ENCODE measurements at regions not wholly inside any gene's neighbourhood (a gene's known extent, or its start where the extent isn't known, plus 50 kb on each side); places are given as distances from the start of the nearest gene placed in this dataset.
"Not testable (repeated sequence)": the region's sequence is repeated elsewhere in the genome, so short reads cannot be mapped to it uniquely, and the experiment has no call there.

DNA sequence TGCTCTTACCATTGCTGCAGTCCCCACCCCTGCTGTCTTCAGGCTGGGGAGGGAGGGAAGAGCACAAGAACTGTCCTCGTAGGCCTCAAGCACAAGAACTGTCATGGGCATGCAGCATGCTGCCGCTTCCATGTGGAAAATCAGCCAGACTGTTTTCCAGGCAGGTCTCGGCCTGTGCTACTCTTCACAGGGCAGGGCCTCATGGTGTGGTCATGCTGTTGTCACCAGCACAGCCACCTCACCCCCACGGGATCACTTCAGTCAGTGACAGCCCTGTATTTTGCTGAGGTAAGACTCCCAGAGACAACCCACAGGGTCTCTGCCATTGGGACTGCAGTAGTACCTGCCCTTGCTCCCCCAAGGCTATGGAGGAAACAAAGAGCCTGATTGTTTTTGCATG lies 205.3 kb downstream of the NAP1L3 start:
- peak; percentile 19 for DNase-seq (ENCODE audit: low spot score)
- intact Hi-C loops (cut with DNase I) = no loop called here

DNA sequence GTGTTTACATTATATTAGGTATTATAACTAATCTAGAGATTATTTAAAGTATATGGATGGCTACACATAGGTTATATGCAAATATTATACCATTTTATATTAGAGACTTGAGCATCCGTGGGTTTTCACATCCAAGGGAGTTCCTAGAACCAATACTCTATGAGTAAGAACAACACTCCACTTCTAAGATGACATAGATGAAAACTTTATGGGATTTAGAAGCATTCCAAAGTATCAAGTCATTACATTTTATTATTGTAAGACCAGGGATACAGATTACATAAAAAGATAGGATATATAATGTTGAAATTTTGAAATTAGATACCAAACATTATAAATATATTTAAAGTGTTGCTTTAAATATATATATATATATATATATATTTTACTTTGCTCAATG lies 207.0 kb downstream of the NAP1L3 start:
- intact Hi-C loops (cut with DNase I) = no loop called here
- DNase-seq (ENCODE audit: low spot score) = no peak

DNA sequence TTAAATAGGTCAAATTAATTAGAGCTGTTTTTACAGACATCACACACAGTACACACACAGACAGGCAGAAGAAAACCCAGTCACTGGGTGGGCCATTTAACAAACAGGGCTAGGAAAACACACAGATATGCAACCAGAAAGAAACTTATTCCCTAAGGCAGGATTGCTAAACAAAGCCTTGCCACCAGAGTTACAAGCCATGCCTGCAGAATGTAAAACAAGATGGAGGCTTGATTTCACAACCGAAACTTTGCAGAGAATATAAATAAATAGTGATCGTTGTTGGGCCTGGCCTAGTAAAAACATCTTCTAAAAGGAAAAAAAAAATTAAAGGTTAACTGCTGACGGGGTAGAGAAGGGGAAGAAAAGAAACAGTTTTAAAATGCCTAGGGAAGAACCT lies 212.3 kb downstream of the NAP1L3 start:
- intact Hi-C loops (cut with DNase I) = loop anchor here in 1 of 2 donors (5.0 kb wide), 1 partner anchor 341 kb away; no protein-coding TSS in a partner anchor
- DNase-seq (ENCODE audit: low spot score) = no peak

DNA sequence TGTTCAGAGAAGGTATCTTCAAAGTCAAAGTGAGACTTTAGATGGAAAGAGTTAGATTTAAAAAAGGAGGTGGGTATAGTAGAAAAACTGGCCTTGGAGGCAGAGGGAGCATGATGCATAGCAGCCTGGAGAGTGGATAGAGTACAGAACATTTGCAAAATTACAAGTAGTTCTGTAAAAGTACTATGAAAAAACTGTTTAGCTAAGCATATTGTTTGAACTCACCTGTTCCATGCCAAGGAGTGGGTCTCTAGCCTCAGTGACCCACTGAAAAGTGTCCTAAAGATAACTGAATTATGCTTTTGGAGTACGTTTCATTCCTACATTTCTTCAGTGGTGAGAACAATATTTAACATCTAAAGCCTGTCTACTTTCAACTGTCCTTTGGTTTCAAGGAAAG lies 218.9 kb downstream of the NAP1L3 start:
- intact Hi-C loops (cut with DNase I) = no loop called here
- DNase-seq (ENCODE audit: low spot score) = no peak

DNA sequence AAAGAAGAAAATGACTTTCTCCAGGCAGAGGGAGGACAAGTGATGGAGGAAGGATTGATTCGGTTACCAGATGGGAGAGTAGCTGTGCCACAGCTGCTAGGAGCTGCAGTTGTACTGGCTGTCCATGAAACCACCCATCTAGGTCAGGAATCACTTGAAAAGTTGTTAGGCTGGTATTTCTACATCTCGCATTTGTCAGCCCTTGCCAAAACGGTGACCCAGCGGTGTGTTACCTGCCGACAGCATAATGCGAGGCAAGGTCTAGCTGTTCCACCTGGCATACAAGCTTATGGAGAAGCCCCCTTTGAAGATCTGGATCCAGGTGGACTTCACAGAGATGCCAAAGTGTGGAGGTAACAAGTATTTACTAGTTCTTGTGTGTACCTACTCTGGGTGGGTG lies 238.7 kb downstream of the NAP1L3 start:
- DNase-seq (ENCODE audit: low spot score); intact Hi-C loops (cut with DNase I): not testable (repeated sequence)

DNA sequence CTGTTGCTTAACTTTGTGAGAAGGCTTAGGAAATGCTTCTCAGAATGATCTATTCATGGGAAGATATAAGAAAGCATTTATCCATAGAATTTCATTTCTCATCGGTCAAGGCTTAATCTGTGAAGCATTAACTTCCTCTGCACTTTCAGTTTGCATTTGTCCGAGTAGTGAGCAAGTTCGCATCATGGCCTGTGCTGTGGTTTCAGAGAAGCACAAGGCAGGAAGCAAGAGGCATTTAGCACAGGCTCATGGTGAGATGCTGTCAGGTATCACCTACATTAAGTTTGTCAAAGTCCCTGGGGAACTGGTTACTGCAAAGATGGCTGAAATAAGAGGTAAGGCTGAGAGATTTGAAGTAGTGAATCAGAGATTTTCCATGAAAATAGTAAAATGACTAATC lies 244.9 kb downstream of the NAP1L3 start:
- DNase-seq (ENCODE audit: low spot score) = no peak
- intact Hi-C loops (cut with DNase I) = no loop called here

DNA sequence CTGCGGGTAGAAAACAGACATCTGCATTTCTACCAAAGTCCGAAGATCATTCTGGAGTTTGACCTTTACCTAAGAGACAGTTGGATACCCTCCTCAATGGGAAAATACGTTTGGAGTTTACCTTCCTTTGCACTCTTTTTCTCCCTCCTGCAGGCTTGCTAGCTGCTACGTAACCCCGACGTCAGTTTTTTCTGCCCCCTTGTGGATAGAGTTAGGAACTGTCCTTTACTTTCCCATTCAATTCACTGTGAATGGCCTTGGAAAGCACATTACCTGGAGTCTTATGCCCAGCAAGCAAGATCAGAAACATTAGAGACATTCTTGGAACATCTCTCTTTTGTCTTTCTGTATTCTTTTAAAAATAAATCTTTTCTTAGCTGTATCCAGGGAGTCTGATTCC lies 250.7 kb downstream of the NAP1L3 start:
- DNase-seq (ENCODE audit: low spot score) = no peak
- intact Hi-C loops (cut with DNase I) = no loop called here

DNA sequence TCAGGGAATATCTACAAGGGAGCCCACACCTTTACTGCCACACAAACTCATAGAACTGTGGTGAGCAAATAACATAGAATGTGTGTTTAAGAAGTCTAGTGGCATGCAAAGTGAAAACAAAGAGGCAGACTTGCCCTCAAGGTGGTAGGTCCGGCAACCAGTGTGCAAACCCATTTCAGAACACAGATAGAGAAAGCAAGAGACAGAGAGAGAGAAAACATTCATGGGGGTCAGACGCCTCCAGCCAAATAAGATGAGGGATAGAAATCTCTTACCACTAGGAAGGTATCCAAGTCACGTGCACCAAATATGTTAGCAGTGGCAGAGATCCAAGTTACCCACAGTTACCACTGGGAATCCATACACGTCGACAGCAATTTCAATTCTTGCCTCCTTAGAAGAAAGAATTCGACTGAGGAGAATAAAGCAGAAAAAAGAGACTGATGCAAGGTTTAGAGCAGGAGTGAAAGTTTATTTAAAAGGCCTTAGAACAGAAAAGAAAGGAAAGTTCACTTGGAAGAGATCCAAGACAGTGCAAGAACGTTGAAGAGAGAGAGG lies 252.8 kb downstream of the NAP1L3 start:
- intact Hi-C loops (cut with DNase I) = no loop called here
- no peak for DNase-seq (ENCODE audit: low spot score)

DNA sequence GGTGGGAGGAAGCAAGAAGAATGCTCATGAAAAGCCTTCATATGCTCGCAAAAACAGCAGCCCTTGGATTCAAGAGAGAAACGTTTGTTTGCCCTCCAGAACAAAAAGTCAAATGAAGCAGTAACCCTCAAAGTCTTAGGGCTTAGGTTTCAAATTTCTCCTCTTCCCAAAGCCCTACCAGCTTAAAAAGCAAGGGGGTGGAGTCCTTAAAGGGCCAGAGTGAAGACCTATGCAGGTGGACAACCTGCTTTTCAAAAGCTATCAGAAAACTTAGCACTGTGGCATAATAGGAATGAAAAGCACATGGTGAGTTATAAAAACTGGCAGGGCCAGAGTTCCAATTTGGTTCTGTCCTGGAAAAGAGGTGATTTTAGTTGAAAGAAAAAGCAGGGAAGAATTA lies 253.3 kb downstream of the NAP1L3 start:
- no peak for DNase-seq (ENCODE audit: low spot score)
- intact Hi-C loops (cut with DNase I) = no loop called here

DNA sequence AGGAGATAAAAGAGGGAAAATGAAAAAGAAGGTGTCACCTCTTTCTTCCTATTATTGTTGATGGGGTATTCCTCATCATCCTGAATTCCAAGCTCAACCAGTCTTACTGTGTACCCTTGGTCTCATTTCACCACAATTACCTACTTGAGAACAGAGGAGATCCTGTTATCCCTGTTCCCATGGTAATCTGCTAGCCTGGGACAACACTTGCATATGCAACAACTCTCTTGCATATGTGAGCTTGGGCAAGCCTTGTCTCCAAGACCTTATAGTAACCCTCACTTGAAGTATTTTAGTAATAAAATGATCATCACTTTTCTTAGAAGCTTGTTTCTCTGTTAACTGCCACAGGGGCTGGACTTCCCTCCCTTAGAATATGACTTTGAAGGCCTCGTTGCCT lies 253.7 kb downstream of the NAP1L3 start:
- no peak for DNase-seq (ENCODE audit: low spot score)
- intact Hi-C loops (cut with DNase I) = no loop called here

DNA sequence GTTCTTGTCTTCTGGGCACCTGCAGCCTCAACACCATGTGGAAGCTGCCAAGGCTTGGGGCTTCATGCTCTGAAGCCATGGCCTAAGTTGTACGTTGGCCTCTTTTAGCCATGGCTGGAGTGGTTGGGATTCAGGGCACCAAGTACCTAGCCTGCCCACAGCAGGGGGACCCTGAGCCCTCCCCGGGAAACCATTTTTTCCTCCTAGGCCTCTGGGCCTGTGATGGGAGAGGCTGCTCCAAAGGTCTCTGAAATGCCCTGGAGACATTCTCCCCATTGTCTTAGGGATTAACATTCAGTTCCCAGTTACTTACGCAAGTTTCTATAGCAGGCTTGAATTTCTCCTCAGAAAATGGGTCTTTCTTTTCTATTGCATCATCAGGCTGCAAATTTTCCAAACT lies 269.3 kb downstream of the NAP1L3 start:
- no peak for DNase-seq (ENCODE audit: low spot score)
- intact Hi-C loops (cut with DNase I) = no loop called here

DNA sequence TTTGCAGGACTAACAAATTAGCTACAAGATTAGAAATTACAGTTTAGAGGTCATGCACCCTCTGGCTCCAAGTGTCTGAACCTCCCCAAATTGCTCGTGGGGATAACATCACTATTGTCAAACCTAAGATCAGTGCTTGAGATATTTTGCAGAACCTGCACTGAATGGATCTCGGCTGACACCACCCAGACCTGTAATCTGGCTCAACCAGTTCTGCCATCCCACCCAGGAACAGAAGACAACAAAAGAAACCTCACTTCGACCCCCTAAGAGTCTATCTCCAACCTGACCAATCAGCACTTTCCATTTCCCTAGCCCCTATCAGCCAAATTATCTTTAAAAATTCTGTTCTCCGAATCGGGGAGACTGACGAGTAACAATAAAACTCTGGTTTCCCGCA lies 318.7 kb downstream of the NAP1L3 start:
- no peak for DNase-seq (ENCODE audit: low spot score)
- intact Hi-C loops (cut with DNase I) = no loop called here

DNA sequence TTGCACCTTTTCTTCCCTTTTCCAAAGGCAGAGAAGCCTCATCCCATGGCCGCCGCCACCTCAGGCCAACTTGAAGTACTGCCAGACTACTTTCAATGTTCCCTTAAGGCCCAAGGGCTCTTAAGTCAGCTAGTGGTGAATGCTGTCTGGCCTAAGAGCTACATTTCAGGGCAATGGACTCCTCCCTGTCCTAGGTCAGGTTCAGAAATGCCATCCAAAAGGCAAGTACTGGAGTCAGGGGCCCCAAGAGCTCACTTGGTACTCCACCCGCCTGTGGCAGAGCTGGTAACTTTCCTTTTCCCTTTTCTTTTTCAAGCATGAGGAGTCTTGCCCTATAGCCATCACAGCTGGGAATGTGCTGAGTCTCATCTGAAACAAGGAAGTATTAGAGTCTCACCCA lies 327.1 kb downstream of the NAP1L3 start:
- intact Hi-C loops (cut with DNase I) = no loop called here
- no peak for DNase-seq (ENCODE audit: low spot score)

DNA sequence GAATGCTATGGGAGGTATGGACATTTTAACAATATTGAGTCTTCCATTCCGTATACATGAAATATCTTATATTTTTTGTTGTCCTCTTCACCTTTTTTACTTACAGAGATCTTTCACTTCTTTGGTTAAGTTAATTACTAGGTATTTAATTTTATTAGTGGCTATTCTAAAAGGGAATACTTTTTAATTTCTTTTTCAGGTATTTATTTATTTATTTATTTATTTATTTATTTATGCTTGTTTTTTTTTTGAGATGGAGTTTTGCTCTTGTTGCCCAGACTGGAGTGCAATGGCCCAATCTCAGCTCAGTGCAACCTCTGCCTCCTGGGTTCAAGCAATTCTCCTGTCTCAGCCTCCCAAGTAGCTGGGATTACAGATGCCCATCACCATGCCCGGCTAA lies 329.1 kb downstream of the NAP1L3 start:
- intact Hi-C loops (cut with DNase I); DNase-seq (ENCODE audit: low spot score): not testable (repeated sequence)

DNA sequence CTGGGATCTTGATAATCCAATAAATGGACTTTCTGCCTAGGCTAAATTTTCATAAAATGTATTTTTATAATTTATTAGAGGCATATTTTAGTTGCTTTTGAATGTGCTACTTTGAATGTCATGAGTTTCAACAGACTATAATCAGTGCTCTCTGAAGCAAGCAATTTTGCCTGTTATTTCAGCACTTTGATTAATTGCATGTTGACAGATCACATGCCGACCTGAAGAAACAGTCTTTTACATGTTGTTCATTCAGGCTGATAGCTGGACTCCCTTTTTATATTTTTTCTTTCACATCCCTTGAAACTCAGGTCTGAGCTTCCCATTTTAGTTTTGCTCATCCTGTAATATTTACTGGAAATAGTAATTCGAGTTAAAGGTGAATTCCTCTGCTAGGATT lies 341.0 kb downstream of the NAP1L3 start:
- no peak for DNase-seq (ENCODE audit: low spot score)
- intact Hi-C loops (cut with DNase I) = no loop called here

DNA sequence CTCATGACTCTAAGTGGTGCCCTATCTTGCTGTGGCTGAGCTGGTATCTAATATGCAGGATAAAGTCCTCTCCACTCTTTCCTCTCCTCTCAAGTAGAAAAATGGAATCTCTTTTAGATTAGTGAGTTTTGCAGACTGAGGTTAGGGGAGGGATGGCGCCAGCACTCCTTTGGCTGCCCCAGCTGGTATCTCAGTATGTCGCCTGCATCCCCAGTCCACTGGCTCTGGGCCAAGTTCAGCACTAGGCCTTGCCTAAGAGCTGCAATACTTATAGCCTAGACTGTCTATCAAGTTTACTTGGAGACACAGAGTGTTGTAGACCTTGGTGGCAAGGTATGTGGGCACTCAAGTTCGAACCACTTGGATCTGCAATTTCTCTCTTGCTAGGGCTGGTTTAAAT lies 351.3 kb downstream of the NAP1L3 start:
- intact Hi-C loops (cut with DNase I) = no loop called here
- DNase-seq (ENCODE audit: low spot score) = no peak

DNA sequence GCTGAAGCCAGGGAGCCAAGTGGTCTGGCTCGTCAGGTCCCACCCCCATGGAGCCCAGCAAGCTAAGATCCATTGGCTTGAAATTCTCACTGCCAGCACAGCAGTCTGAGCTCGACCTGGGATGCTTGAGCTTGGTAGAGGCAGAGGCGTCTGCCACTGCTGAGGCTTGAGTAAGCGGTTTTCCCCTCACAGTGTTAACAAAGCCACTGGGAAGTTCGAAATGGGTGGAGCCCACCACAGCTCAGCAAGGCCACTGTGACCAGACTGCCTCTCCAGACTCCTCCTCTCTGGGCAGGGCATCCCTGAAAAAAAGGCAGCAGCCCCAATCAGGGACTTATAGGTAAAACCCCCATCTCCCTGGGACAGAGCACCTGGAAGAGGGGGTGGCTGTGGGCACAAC lies 353.8 kb downstream of the NAP1L3 start:
- no peak for DNase-seq (ENCODE audit: low spot score)
- intact Hi-C loops (cut with DNase I) = no loop called here
